Fibroblast of villous mesenchyme (primary cell): ENCODE measurements at regions not wholly inside any gene's neighbourhood (a gene's known extent, or its start where the extent isn't known, plus 50 kb on each side); places are given as distances from the start of the nearest gene placed in this dataset.

Experiments
- DNase-seq: peaks from one replicate; pipeline ENCODE4 v3.0.0-alpha.2; 2010; ENCODE audit warnings: low read depth
- H3K4me3 ChIP-seq: 2 replicates; pipeline ENCODE4 v1.5.1; 2011; ENCODE audit warnings: low read depth, mild to moderate bottlenecking, low read length
- TF ChIP-seq, protein P1 (sequence below): IDR thresholded peaks from 2 replicates; pipeline ENCODE4 v1.5.1; 2012; ENCODE audit warnings: low read depth, mild to moderate bottlenecking, low read length; ENCODE audit not compliant: insufficient read depth

GRCh38 chr9:108534741-108535140 lies 321.0 kb downstream of the ACTL7B start:
- peak; percentile 78 for DNase-seq
- no peak overlapping the region for H3K4me3 ChIP-seq
- TF ChIP-seq, protein P1, sequence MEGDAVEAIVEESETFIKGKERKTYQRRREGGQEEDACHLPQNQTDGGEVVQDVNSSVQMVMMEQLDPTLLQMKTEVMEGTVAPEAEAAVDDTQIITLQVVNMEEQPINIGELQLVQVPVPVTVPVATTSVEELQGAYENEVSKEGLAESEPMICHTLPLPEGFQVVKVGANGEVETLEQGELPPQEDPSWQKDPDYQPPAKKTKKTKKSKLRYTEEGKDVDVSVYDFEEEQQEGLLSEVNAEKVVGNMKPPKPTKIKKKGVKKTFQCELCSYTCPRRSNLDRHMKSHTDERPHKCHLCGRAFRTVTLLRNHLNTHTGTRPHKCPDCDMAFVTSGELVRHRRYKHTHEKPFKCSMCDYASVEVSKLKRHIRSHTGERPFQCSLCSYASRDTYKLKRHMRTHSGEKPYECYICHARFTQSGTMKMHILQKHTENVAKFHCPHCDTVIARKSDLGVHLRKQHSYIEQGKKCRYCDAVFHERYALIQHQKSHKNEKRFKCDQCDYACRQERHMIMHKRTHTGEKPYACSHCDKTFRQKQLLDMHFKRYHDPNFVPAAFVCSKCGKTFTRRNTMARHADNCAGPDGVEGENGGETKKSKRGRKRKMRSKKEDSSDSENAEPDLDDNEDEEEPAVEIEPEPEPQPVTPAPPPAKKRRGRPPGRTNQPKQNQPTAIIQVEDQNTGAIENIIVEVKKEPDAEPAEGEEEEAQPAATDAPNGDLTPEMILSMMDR = no peak

GRCh38 chr9:108530141-108530540 lies 325.6 kb downstream of the ACTL7B start:
- TF ChIP-seq, protein P1 = no peak
- H3K4me3 ChIP-seq = no peak overlapping the region
- no peak for DNase-seq

DNA sequence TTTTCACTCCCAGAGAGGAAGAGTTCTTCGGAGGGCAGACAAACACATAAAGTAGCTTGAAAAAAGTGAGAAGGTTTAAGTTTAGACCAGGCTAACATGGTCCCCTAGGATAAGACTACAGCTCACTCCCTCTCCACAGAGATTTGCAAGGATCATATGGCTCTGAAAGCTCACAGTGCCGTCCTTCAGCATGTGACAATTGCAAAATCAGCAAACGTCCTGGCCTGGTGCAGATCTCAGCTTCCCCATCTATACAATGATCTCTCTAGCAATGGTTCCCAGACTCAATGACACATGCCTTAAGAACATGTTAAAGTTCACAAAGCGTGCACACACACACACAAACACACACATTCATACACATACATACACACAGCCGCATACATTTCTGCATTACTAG lies 327.6 kb downstream of the ACTL7B start:
- TF ChIP-seq, protein P1 = no peak
- no peak for DNase-seq
- no peak overlapping the region for H3K4me3 ChIP-seq

DNA sequence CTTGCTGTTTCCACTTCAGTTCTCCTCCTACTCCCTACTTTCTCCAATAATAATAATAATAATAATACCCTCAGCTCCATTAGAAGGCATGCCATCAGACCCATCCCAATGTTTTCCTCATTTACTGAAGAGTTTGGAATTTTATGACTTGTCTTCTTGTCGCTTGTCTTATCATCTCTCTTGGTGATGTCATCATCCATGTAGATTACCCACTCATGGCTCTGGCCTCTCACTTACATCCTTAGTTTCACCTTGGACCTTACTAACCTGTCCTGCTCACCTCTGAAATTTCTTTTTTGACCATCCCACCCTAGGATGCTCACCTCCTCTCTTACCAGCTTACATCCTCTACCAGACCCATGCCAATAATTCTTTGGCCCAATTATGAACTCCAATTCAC lies 329.3 kb downstream of the ACTL7B start:
- TF ChIP-seq, protein P1 = no peak
- H3K4me3 ChIP-seq = no peak overlapping the region
- no peak for DNase-seq

- H3K4me3 ChIP-seq = no peak overlapping the region
- no peak for DNase-seq
- TF ChIP-seq, protein P1 = no peak
These were observed 330.6 kb downstream of the ACTL7B start for GRCh38 chr9:108525186-108525585.

DNA sequence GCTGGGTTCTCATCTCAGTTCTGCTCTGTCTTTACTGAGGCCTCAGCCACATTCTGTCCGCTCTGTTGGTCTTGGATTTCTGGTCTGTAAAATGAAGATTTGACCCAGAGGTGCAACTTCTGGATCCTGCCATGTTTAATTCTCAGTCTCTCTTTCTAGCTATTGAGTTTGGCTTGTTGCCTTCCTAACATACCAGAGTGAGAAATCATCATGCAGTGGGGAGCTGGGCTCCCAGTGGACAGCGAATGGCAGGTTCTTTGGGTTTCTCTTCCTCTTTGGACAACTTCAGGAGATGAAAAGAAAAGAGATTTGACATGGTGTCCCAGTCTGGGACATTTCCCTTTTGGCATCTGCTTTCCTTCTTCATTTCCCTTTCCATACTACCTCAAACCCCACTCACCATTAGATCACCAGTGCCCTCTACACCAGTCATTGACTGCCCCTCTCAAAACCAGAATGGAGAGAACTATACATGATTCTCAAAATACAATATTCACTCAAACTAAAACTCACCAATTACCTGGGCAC lies 334.7 kb downstream of the ACTL7B start:
- H3K4me3 ChIP-seq = no peak overlapping the region
- DNase-seq = peak; percentile 53
- TF ChIP-seq, protein P1 = no peak

- H3K4me3 ChIP-seq = no peak overlapping the region
- TF ChIP-seq, protein P1 = no peak
- peak; percentile 77 for DNase-seq
These were observed 336.3 kb downstream of the ACTL7B start for GRCh38 chr9:108519437-108519836.
